Endodermal cell (in vitro differentiated cells): ENCODE measurements at regions not wholly inside any gene's neighbourhood (a gene's known extent, or its start where the extent isn't known, plus 50 kb on each side); places are given as distances from the start of the nearest gene placed in this dataset.
"Not testable (repeated sequence)": the region's sequence is repeated elsewhere in the genome, so short reads cannot be mapped to it uniquely, and the experiment has no call there.

Experiments
- DNase-seq: peaks from one replicate; pipeline ENCODE4 v3.0.0-alpha.2; 2017
- H3K27ac ChIP-seq: 2 replicates; pipeline ENCODE4 v1.5.1; 2013; ENCODE audit warnings: mild to moderate bottlenecking, low read depth, low read length, moderate library complexity
- H3K27me3 ChIP-seq: 2 replicates; pipeline ENCODE4 v1.6.1; 2013; ENCODE audit warnings: mild to moderate bottlenecking, low read length, moderate library complexity; ENCODE audit not compliant: insufficient read depth, control insufficient read depth, poor library complexity, severe bottlenecking
- H3K36me3 ChIP-seq: 2 replicates; pipeline ENCODE4 v1.7.0; 2013; ENCODE audit warnings: mild to moderate bottlenecking, low read length, moderate library complexity; ENCODE audit not compliant: control insufficient read depth, insufficient read depth
- H3K4me1 ChIP-seq: one replicate; pipeline ENCODE4 v1.7.0; 2013; ENCODE audit warnings: low read length; ENCODE audit not compliant: control insufficient read depth, insufficient read depth
- H3K4me3 ChIP-seq: 2 replicates; pipeline ENCODE4 v1.5.1; 2013; ENCODE audit warnings: mild to moderate bottlenecking, low read length, moderate library complexity
- H3K9ac ChIP-seq: 2 replicates; pipeline ENCODE4 v1.6.1; 2013; ENCODE audit warnings: mild to moderate bottlenecking, low read length, moderate library complexity; ENCODE audit not compliant: poor library complexity, severe bottlenecking; ENCODE audit errors: extremely low read depth
- H3K9me3 ChIP-seq: 2 replicates; pipeline ENCODE4 v1.6.1; 2013; ENCODE audit warnings: mild to moderate bottlenecking, low read length, moderate library complexity; ENCODE audit not compliant: control insufficient read depth
- H3K27ac Mint-ChIP-seq: 2 replicates; pipeline ENCODE4 v1.8.0; 2020; ENCODE audit warnings: mixed read lengths
- H3K27me3 Mint-ChIP-seq: 2 replicates; pipeline ENCODE4 v1.8.0; 2021; ENCODE audit warnings: mild to moderate bottlenecking, mixed read lengths; ENCODE audit not compliant: insufficient read depth
- H3K36me3 Mint-ChIP-seq: 2 replicates; pipeline ENCODE4 v1.8.0; 2020; ENCODE audit warnings: low read depth, mixed read lengths
- H3K4me1 Mint-ChIP-seq: 2 replicates; pipeline ENCODE4 v1.8.0; 2020; ENCODE audit warnings: mixed read lengths
- H3K4me3 Mint-ChIP-seq: 2 replicates; pipeline ENCODE4 v1.8.0; 2020; ENCODE audit warnings: mild to moderate bottlenecking, moderate library complexity, mixed read lengths
- H3K9me3 Mint-ChIP-seq: 2 replicates; pipeline ENCODE4 v1.8.0; 2020; ENCODE audit warnings: mild to moderate bottlenecking, mixed read lengths
- WGBS, 2 experiments: methylation state at CpG; one replicate each; pipeline versions ENCODE4 v1.1.5 to v1.1.7; 2013; ENCODE audit warnings: missing lambda C conversion rate in 2 of 2, mixed read lengths in 1 of 2; ENCODE audit not compliant: insufficient coverage in 1 of 2, insufficient read length in 1 of 2; 5-methylcytosine and 5-hydroxymethylcytosine counted together
- TF ChIP-seq, protein P1 (sequence below): fragments of 200-600 bp; sonication (generic); conservative IDR thresholded peaks from 2 replicates; pipeline ENCODE4 v1.5.0; 2021; ENCODE audit warnings: antibody characterized with exemption, mild to moderate bottlenecking

DNA sequence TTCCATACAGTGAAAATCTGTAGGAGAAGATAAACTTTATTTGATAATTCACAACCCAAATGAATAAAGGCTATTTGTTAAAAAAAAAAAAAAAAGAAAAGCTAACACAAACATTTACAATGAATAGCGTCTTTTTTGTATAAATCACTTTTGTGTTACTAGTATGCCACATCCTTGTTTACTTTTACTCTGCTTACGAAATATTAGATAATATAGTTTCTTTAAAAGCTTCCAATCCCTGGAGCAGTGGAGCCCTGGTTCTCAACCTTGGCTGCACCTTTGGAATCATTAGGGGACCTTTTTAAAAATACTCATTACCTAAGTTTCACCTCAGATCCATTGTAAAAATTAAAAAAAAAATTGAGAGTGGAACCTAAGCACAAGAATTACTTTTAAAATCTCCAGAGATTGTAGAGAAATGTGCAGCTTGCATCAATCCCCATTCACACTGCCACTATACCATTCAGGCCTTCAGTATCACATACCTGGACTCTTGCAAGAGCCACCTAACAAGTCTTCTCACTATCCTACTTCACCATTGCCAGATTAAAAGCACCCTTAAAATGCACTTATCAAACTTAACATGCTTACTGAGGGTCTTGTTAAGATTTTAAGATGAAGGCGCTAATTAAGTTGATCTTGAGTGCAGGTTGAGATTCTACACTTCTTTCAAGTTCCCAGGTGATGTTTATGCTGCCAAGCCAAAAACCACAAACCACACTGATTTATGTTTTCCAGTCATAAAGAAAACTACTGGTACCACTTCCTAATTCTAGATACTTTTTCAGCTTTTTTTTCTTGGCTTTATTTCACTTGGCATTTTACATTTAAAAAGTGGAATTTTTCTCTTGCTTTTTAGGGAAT lies 59.7 kb upstream of the ZC3H15 start:
- H3K9me3 Mint-ChIP-seq: no peaks in the 10 kb centered on the region

DNA sequence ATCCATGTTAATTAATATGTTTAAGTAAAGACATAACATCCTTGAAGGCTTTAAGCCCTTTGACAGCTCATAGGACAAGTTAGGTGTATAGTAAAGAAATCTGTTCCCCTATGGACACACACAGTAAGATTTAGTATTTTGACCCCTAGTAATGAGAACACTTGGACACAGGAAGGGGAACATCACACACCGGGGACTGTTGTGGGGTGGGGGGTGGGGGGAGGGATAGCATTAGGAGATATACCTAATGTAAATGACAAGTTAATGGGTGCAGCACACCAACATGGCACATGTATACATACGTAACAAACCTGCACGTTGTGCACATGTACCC lies 59.1 kb upstream of the ZC3H15 start:
- H3K27ac Mint-ChIP-seq, H3K9ac ChIP-seq, H3K27me3 Mint-ChIP-seq, H3K4me1 Mint-ChIP-seq, H3K4me3 Mint-ChIP-seq, H3K9me3 ChIP-seq, H3K36me3 ChIP-seq, H3K27ac ChIP-seq, H3K36me3 Mint-ChIP-seq, H3K4me3 ChIP-seq, H3K27me3 ChIP-seq, DNase-seq, H3K4me1 ChIP-seq, H3K9me3 Mint-ChIP-seq: not testable (repeated sequence)
- 100% methylated on average over 1 of the region's 3 CpGs; no CpG with 5 or more reads in 1 of the 2 experiments for WGBS, 2 experiments

More for the DNA sequence above, 59.7 kb upstream of the ZC3H15 start:
- Histone ChIP-seq H3K9ac (no peak overlapping the region), H3K9me3 (no peaks in the 10 kb centered on the region), H3K4me3 (no peak overlapping the region), H3K27me3 (no peaks in the 10 kb centered on the region), H3K27ac (no peak overlapping the region), H3K4me1 (no peaks in the 10 kb centered on the region), H3K36me3 (no peaks in the 10 kb centered on the region)
- Mint-ChIP-seq H3K36me3 (no peaks in the 10 kb centered on the region), H3K4me3 (no peak overlapping the region), H3K4me1 (peaks cover 3% of the 10 kb centered on the region), H3K27me3 (no peaks in the 10 kb centered on the region), H3K27ac (peak overlapping the region; percentile 3)
- WGBS, 2 experiments: 93% methylated on average over 2 of the region's 3 CpGs; no CpG with 5 or more reads in 1 of the 2 experiments
- DNase-seq: no peak
- TF ChIP-seq, protein P1, sequence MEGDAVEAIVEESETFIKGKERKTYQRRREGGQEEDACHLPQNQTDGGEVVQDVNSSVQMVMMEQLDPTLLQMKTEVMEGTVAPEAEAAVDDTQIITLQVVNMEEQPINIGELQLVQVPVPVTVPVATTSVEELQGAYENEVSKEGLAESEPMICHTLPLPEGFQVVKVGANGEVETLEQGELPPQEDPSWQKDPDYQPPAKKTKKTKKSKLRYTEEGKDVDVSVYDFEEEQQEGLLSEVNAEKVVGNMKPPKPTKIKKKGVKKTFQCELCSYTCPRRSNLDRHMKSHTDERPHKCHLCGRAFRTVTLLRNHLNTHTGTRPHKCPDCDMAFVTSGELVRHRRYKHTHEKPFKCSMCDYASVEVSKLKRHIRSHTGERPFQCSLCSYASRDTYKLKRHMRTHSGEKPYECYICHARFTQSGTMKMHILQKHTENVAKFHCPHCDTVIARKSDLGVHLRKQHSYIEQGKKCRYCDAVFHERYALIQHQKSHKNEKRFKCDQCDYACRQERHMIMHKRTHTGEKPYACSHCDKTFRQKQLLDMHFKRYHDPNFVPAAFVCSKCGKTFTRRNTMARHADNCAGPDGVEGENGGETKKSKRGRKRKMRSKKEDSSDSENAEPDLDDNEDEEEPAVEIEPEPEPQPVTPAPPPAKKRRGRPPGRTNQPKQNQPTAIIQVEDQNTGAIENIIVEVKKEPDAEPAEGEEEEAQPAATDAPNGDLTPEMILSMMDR: no peak

DNA sequence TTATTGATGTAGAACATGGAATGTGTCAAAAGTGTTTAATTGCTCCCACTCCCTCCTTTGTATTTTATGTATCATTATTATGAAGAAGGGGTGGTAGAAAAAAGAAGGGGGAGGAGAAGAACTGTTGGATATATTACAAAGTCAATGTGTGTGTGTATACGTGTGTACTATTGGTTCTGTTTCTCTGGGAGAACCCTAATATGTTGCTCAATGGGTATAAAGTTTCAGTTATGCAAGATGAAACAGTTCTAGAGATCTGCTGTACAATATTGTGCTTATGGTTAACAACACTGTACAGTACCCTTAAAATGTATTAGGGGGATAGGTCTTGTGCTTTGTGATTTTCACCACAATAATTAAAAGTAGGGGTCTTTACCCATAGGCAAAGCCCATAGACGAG lies 58.1 kb upstream of the ZC3H15 start:
- Mint-ChIP-seq H3K36me3 (no peaks in the 10 kb centered on the region), H3K4me1 (peaks cover 3% of the 10 kb centered on the region), H3K9me3 (no peaks in the 10 kb centered on the region), H3K4me3 (no peak overlapping the region), H3K27me3 (no peaks in the 10 kb centered on the region), H3K27ac (no peak overlapping the region)
- Histone ChIP-seq H3K9ac (no peak overlapping the region), H3K27me3 (no peaks in the 10 kb centered on the region), H3K9me3 (no peaks in the 10 kb centered on the region), H3K27ac (no peak overlapping the region), H3K36me3 (no peaks in the 10 kb centered on the region), H3K4me1 (no peaks in the 10 kb centered on the region), H3K4me3 (no peak overlapping the region)
- TF ChIP-seq, protein P1: no peak
- 88 to 90% methylated on average over 1 to 2 of the region's 2 CpGs for WGBS, 2 experiments
- no peak for DNase-seq

DNA sequence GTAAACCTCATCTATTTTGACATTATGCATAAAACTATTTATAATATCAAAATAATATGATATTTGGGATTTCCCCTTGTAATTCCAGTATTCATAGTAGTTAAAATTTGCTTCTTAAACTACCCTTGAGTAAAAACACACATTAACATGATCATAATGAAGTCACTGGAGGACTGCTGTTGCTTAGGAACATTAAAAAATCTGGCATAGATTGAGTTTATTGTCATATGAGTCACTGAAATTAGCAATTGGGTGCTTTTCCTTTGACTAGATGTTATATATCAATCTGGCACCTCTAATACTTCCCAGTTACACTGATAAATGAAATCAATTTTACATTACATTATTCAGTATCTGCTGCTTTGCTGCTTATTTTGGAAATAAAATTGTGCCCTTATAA lies 57.0 kb upstream of the ZC3H15 start:
- Histone ChIP-seq H3K4me1 (no peaks in the 10 kb centered on the region), H3K9me3 (no peaks in the 10 kb centered on the region), H3K27ac (no peak overlapping the region), H3K9ac (no peak overlapping the region), H3K36me3 (no peaks in the 10 kb centered on the region), H3K27me3 (no peaks in the 10 kb centered on the region), H3K4me3 (no peak overlapping the region)
- TF ChIP-seq, protein P1: no peak
- H3K27me3 Mint-ChIP-seq: no peaks in the 10 kb centered on the region
- H3K4me1 Mint-ChIP-seq: peaks cover 3% of the 10 kb centered on the region
- no peaks in the 10 kb centered on the region for H3K36me3 Mint-ChIP-seq
- H3K27ac Mint-ChIP-seq: no peak overlapping the region
- H3K9me3 Mint-ChIP-seq: no peaks in the 10 kb centered on the region
- no peak overlapping the region for H3K4me3 Mint-ChIP-seq
- DNase-seq: no peak
